Activated T-cell treated with anti-CD3 and anti-CD28 coated beads for 1 hour (primary cell): ENCODE measurements at regions not wholly inside any gene's neighbourhood (a gene's known extent, or its start where the extent isn't known, plus 50 kb on each side); places are given as distances from the start of the nearest gene placed in this dataset.
"Not testable (repeated sequence)": the region's sequence is repeated elsewhere in the genome, so short reads cannot be mapped to it uniquely, and the experiment has no call there.

ENCODE experiments used
- DNase-seq: peaks from one replicate; pipeline ENCODE4 v3.0.0-alpha.2; 2020; ENCODE audit warnings: low read depth

DNA sequence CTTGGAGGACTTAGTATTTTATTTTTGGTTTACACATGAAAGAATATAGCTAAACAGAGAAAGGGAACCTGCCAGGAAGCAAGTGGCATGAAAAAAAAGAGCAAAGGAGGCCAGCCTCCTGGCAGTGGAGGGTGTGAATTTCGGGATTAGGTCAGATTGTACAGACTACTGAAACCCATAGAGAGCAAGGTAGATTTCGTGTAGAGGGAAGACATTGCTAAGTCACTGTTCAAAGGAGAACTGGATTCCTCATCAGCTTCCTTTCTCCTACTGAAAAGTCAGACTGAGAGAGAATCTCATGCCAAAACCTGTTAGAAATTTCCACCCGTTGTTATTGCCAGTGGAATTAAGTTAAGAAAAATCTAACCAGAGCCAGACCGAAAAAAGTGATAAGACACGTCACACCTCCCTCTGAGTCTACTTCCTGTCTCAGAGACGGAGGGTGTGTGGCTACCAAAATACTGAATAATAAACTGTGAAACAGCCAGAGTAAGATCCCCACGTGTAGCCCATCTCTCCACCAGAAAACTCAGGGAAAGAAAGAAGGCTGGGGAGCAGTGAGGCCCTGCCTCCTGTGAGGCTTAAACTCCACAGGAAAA is 118.8 kb downstream of the SKIDA1 start:
- no peak for DNase-seq

DNA sequence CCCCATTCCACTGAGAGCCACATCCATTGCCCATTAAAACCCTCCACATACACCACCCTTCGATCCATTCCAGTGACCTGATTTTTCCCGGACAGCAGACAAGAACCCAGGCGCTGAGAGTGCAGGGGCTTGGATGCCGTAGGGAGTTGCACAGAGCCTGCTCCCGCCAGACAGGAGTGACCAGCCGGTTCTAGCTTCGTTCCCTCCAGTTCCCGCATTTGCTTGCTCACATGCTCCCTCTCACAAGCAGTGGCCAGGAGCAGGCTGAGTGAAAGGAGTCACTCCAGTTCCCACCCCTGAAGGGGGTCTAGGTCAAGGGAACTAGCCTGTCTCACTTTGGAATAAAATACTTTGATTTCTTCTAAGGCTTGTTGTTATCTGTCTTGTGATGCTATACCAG is 119.5 kb downstream of the SKIDA1 start:
- DNase-seq: no peak

DNA sequence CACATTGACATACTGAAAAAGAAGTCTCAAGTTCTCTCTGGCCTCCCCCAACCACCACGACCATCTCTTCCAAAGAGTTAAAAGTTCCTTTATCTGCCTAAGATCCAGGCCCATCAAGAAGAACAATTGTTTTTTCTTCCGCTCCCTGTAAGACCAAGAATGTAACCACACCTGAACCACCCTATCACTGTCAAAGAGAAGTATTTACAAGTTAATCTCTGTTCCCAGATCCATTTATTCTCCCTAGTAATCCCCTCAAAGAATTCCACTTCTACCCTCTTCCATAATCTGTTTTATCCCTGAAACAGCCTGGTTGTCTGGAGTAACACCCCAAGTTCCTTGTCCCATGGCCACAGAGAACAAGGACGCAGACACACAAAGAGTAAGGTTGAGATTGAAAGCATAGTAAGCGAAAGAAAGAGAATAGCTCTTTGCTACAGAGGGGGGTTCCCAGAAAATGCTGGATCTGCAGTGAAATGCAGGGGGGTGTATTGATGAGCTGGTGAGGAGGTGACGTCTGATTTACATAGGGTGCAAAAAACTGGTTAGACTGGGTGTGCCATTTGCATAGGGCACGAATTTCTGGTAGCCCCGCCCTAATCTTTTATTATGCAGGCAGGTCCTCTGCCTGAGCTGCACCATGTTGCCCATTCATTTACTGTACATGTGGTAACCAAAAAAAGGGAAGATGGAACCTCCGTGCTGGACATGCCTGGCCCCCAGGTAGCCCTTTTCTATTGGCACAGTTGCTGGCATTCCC is 122.0 kb downstream of the SKIDA1 start:
- no peak for DNase-seq

DNA sequence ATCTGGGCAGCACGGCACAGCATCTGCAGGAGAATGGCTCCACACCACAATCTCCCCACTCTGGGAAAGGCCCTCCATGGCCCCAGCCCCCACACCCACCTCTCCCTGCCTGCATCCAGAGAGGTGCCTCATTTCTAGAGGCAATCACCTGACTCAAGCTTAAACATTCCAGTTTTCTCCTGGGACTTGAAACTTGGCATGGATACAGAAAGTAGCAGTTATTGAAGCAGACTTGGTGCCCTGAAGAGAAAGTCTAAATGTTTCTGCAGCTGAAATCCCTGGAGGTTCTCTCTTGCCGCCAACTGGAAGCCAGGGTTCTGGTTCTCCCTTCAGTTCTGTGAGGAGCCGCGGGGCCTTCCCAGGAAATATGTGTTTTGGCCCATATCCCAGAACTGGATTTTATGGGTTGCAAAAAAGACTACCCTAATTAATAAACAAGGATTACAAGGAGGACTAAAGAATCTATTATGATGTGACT is 122.8 kb downstream of the SKIDA1 start:
- no peak for DNase-seq

DNA sequence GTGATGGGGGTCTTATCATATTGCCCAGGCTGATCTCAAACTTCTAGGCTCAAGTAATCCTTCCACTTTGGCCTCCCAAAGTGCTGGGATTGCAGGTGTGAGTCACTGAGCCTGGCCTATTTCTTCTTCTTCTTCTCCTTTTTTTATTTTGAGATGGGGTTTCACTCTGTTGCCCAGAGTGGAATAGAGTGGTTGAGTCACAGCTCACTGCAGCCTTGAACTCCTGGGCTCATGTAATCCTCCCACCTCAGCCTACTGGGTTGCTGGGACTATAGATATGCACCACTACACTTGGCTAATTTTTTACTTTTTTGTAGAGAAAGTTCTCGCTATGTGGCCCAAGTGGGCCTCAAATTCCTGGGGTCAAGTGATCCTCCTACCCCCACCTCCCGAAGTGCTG is 124.3 kb downstream of the SKIDA1 start:
- no peak for DNase-seq

DNA sequence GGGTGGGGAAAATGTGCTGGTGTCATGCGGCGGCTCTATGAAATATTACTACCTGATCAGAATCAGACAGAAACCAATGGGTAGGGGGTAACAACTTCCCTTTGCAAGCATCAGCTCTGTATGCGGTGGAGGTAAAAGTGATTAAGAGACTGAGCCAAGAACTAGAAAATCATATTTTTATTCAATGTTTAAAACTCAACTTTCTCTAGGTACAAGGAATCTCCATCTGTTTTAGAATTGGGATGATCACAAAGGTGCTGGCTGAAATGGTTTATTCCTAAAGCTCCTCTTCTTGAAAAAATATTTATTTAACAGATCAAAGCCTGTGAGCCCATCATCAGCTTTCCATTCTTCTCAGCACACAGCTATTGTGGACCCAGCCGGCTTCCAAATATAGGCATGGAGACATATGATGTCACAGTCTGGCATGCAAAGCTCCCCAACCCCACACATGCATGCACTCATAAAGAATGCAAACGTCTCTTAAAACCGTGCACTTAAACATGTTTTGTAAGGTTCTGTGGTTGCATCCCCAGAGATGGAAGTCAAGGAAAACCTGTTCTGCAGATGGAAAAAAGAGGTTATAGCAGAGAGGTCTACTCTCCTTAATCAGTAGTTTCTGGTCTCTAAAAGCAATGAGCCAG is 126.0 kb downstream of the SKIDA1 start:
- no peak for DNase-seq

DNA sequence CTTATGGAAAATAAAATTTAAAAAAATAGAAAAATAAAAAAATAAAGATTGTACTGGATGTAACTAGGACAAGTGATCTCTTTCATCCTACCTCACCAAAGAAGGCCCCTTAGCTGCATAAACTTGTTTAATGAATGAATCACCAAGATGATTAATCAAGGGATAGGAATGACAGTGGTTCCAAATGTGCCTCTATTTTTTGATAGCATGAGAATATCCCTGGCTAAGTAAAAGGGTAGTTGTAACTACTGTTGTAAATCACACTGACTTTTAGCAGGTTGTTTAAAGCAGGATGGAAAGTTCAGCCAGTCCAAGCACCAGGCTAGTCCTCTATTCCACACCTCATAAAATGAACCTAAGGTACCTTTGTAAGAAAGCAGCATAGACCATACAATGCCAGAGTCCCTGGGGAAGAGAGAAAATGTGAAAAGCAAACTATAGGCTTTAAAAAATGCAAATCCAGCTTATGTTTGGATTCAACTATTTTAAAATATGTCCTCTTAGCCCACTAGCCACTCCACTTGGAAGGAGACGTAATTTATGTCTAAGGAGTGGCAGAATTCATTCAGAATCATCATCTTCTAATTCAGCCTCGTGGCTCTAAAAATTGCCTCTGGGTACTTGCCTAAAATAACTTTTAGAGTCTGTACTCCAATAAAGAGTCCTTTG is 126.8 kb downstream of the SKIDA1 start:
- DNase-seq: no peak

DNA sequence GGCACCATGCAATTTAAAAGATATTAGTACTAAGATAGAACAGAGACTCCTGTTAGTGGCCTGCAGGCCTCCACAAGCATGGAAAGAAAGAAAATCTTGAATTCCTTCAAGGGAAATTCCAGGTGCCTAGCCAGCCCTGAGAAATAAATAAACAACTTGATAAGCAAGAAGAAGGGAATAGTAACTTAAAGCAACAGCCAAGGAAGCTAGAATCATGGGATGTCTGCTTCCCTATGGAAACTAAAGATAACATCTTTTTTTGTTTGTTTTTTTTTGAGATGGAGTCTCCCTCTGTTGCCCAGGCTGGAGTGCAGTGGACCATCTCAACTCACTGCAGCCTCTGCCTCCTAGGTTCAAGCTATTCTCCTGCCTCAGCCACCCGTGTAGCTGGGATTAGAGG is 128.6 kb downstream of the SKIDA1 start:
- no peak for DNase-seq

DNA sequence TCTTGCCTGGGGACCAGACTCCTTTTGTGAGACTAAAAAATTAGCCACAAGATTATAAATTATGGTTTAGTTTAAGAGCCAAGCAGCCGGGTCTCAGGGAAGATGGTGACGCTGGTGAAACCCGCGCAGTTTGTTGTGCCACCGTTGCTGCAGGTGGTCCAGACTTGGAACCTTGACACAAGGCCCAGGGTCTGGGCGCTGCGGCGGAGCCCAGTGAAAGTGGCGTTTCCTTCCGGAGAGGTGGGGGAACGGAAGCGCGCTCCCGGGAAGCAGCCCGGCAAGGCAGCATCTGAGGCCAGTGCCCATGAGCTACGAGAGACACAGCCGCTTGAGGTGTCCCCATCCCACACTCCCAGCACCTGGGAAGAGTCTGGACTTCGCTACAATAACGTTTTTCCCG is 131.6 kb downstream of the SKIDA1 start:
- no peak for DNase-seq

DNA sequence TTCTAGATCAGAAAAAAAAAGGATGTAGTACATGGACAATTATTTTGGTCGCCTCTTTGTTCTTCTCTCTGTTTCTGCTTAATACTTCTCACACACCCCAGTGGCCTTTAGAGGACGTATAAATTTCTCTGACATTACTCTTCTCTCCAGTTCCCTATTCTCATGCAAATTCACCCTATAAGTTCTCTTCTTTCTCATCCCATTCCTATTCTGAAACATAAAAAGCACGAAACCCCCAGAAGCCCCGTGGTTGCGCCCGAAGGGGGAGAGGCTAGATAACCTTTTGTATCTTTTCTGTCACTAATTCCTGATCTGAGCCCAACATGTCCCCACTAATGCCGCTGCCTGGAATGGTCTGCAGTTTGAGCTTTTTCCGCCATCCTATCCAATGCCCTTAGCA is 136.9 kb downstream of the SKIDA1 start:
- DNase-seq: no peak

DNA sequence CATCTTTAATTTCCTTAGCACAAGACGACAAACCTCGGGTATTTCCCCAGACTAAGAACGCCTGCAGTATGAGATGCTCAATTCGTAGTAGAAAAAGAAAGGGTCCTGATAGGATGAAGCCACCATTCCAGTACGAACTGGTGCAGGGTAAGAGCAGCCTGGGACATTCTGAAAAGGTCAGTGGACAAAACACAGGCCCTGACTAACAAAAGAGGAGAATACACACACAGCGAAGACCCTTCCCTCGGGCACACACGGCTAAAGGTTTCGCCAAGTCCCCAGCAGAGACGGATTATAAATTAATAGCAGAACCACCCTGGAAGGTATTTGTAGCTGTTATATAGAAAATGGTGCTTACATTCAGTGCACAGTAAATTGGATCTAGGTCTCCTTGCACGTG is 137.6 kb downstream of the SKIDA1 start:
- DNase-seq: no peak

DNA sequence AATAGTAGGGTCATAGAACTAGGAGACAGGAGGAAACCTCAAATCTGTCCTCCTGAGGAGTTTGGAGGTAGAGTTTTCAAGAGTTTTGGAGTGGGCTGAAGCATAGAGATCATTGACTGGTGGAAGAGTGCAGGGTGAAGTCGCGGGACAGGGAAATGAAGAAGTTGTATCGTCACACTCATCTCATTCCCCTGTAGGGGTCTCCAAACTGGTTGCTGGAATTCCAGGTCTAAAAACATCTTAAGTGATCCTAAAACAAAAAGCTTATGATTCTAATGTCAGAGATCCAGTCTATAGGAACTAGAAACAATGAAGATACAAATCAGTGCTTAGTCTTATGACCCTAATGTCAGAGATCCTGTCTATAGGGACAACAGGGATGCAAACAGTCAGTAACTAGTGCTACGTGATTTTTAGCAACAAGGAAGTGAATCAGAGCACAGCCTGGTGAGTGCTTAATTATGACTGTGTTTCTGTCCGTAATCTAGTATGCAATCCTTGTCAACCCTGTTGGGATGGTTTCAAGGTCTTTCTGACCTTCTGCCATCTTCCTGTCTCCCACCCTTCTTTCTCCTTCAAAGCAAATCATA is 139.4 kb downstream of the SKIDA1 start:
- no peak for DNase-seq

DNA sequence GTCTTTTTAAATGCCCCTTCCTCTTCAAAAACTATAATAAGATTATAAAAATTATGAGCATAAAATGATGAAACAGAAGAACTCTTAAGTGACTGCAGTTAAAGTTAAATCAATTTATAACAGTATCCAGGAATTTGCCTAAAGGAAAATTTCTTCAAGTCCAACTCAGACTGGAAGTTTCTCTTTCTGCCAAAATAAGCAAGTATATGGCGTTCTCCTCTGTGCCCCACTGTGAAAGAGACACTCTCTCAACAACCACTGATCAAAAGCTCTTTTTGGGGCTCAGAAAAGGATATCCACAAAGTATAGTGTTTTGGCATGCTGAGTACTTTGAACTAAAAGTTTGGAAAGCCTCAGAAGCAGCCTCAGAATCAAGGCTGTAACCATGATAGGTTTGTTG is 139.9 kb downstream of the SKIDA1 start:
- no peak for DNase-seq

DNA sequence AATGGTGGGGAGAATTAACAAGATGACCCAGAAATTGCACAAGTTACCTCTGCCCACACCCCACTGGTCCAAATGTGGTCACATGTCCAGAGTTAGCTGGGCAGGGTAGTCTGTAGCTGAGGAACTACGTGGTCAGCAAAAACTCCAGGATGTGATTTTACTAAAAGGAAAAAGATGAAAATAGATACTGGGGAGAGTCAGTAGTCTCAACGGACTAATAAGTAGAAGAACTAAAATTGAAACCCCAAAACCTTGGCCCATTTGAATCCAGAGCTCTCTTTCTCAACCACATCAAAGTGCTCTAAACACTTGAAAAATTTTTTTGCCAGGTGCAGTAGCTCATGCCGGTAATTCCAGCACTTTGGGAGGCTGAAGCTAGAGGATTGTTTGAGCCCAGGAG is 146.3 kb downstream of the SKIDA1 start:
- DNase-seq: no peak

DNA sequence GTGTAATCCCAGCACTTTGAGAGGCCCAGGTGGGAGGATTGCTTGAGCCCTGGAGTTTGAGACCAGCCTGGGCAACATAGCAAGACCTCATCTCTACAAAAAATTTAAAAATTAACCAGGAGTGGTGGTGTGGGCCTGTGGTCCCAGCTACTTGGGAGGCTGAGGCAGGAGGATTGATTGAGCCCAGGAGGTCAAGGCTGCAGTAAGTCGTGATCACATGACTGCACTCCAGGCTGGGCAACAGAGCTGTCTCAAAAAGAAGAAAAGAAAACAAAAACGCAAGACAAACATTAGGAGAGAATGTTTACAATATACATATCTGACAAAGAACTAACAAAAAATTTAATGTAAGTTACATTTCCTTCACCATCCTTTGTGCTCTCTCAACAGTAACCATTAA is 150.2 kb downstream of the SKIDA1 start:
- not testable (repeated sequence) for DNase-seq

DNA sequence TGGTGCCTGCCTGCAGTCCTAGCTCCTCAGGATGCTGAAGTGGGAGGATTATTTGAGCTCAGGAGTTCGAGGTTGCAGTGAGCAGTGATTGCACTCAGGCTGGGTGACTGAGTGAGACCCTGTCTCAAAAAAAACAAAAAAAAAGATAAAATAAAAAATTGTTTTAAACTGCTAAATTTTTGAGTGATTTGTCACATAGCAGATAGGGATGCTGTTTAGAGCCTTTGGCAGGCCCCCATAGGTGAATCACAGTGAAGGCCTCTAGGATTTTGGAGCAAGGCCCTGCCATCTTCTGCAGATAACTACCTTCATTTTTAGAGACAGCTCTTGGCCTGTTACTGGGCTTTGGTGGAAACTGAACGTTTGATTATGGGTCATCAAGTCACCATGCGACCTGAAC is 151.6 kb downstream of the SKIDA1 start:
- not testable (repeated sequence) for DNase-seq

DNA sequence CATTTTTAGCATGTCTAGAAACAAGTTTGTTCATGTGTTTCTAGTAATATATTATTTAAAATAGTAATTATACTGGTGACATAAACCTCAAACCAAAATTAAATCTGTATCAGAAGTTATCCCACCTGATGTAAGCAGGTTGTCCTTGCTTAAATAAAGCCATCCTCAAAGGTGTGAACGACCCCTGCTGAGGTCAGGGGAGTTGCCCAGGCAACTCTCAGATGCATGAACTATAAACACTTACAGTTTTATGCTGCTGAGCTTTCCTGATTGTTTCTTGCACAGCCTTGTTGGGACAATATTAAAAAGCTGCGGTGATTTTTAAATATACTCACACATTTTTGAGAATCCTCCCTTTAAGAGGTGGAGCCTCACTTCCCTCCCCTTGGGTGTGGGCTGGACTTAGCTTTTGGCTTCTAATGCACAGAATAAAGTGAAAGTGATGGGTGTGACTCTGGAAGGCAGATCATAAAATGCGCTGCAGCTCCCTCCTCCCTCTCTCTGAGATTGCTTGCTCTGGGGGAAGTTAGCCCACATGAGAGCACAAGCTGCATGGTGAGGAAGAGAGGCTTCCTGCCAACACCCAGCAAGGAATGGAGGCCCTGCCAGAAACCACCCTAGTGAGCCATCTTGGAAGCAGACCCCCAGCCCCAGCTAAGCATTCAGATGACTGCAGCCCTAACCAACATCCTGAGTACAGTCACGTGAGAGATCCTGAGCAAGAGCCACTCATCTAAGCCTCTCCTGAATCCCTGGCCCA is 152.7 kb downstream of the SKIDA1 start:
- no peak for DNase-seq

DNA sequence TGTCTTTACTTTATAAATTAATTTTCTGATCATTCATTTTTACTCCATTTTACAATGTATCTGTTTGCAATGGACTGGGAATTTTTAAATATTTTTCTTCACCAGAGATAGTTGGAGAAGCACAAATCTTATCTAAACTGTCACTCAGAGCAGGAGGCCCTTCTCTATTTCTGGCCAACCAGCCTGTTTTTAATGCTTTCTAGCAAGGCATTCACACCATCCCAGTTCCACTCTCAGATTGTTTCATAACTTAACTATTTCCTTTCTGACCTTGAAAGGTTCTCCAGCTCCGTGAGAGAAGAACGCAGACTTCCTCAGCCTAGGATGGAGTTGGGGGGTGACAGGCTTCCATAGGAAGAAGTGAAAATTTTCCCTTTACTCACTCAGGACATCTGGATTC is 155.8 kb downstream of the SKIDA1 start:
- no peak for DNase-seq

DNA sequence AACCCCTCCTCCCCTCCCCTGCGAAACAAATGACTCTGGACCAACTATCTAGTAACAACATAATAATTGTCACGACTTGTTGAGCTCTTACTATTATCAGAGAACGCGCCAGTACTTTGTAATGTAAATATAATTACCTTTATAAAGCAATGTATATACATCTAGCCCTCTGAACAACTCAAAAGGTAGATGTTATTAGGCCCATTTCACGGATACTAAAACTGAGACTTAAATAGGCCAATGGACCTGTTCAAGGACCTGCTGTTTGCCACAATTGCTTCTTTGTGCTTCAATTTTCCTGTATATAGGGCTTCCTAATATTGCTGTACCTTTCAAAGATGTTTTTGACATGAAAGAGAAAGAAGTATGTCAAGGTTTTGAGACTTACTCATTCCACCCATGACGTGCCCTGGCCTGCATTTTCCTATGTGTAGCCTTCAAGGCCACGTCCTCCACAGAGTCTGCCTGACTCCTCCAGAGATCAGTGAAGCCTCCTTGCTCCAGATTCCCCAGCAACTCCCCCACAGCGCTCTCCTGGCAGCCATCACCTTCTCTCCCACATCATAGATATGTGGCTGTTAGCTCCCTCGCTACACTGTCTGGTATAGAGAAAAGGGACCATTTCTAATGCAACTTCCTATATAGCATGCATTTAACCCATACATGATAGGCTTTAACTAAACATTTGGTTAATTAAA is 156.6 kb downstream of the SKIDA1 start:
- DNase-seq: no peak

DNA sequence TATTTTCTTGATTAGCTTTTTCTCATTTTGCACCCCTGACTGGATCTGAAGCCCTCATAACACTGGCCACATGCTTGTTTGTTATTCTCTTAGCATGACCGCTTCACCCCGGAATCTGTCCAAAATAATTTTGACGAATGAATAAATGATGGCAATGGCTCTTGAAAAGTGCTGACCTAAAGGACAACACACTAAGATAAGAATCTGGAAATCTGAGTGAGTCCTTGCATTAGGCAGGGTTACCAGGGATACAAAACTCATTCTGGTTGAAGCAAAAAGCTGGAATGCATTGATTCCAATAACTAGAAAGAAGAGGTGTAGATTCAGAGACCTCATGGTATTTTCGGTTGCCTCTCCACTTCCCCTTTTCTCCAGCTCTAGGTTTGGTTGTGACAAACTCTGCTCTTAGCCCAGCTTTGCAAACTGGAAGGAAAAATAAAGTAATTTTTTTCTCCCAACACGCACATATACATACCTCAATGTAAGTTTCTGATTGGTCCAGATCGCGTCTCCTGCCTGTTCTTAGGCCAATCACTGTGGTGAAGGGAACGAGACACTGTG is 157.4 kb downstream of the SKIDA1 start:
- no peak for DNase-seq

DNA sequence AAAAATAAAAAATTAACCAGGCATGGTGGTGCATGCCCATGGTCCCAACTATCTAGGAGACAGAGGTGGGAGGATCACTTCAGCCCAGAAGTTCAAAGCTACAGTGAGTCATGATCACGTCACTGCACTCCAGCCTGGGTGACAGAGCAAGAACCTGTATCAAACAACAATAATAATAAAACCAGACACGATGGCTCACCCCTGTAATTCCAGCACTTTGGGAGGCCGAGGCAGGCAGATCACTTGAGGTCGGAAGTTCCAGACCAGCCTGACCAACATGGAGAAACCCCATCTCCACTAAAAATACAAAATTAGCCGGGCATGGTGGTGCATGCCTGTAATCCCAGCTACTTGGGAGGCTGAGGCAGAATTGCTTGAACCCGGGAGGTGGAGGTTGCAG is 159.4 kb downstream of the SKIDA1 start:
- DNase-seq: not testable (repeated sequence)
